ENCODE measurements at regions not wholly inside any gene's neighbourhood (a gene's known extent, or its start where the extent isn't known, plus 50 kb on each side); places are given as distances from the start of the nearest gene placed in this dataset.

DNA sequence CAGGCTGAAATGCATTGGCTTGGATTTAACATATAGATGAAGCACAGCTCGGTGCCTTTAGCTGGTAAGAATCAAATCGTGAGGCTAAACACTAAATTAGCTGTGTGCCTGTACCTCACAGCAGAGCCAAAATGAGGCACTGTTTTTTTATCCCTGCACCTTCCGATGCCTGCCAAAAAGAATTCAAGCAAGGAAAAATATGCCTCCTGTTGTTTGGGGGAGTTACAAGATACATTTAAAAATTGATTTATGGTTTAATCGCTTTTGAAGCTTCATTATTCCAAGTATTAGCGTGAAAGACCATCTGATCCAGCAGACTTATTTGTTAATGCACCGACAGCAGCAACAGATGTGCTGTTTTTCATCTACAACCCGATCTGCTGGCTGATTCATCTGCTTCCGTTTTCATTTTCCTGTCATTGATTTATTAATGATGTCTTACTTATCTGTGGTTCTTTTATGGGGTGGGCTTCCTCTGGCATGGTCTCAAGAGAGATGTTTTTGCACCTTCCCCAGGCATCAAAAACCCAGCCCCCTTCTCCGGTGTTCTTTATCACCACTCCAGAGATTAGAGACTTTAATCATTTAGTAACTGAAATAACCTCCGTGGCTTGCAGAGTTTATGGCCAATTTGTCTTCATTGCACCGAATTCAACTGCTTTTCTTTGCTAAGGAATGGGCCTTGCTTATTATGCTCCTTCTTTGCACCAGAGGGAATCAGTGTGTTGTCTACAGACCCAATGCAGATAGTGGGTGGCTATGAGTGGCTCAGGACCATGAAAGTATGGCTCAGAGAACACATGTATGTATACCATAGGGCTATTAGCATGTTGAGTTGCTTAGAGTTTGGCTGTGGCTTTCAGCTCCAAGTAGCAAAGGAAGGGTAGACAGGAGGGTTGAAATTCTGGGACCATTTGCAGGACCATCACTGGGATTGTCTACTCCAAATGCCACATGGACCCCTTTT, 166.8 kb upstream of the TMEM260 start:
- no peak for TF ChIP-seq CTCF (IDR thresholded peaks at IDR 0.05; ENCODE audit: unreplicated experiment)
- H3K9me3 Mint-ChIP-seq (ENCODE audit: unreplicated experiment), result no peaks in the 10 kb centered on the region
- H3K4me1 Mint-ChIP-seq (ENCODE audit: unreplicated experiment), result peaks cover 4% of the 10 kb centered on the region
- no peak overlapping the region for H3K27ac Mint-ChIP-seq (ENCODE audit: unreplicated experiment)
- no peak for DNase-seq (ENCODE audit: low spot score)
- H3K36me3 Mint-ChIP-seq (ENCODE audit: low read depth, unreplicated experiment), result no peaks in the 10 kb centered on the region
- H3K4me3 Mint-ChIP-seq (ENCODE audit: unreplicated experiment), result no peak overlapping the region
- H3K27me3 Mint-ChIP-seq (ENCODE audit: unreplicated experiment), result no peaks in the 10 kb centered on the region

DNA sequence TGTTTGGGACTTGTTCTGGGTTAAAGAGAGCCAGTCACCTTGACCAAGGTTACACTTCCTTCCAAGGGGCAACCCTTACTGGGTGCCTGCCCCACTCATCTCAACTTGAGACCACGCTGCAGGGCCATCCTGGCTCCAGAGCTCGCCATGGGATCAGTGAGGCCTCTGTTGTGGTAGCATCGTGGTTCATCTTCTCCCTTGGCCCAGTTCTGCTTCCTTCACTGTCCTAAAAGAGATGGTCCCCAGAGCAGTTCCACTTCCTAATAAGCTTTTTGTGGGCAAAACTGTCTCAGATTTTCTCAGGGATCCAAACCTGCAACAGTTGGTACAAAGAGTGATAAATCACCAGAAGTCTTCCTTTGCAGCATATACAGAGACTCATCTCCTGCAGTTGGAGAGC, 165.9 kb upstream of the TMEM260 start:
- no peak for TF ChIP-seq CTCF (IDR thresholded peaks at IDR 0.05; ENCODE audit: unreplicated experiment)
- H3K27ac Mint-ChIP-seq (ENCODE audit: unreplicated experiment), result no peak overlapping the region
- H3K36me3 Mint-ChIP-seq (ENCODE audit: low read depth, unreplicated experiment), result no peaks in the 10 kb centered on the region
- H3K27me3 Mint-ChIP-seq (ENCODE audit: unreplicated experiment), result no peaks in the 10 kb centered on the region
- peaks cover 4% of the 10 kb centered on the region for H3K4me1 Mint-ChIP-seq (ENCODE audit: unreplicated experiment)
- H3K4me3 Mint-ChIP-seq (ENCODE audit: unreplicated experiment), result no peak overlapping the region
- no peaks in the 10 kb centered on the region for H3K9me3 Mint-ChIP-seq (ENCODE audit: unreplicated experiment)
- no peak for DNase-seq (ENCODE audit: low spot score)

DNA sequence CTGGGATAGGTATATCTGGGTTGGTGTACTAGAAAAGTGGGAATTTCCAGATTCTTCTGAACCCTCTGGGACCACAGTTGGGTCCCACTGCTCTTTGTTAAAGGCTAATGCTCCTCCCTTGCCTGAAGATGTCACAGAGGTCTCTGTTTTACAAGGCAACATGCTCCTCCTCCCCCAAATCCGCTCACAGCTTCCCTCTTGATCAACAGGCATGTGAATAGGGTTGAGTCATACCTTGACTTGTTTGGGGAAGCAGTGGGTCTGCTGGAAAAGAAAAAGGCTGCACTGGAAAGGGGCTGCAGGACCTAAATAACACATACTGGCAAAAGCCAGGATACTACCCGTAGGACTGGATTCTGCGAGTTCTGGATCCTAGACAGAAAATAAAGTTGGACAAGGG, 165.4 kb upstream of the TMEM260 start:
- Mint-ChIP-seq H3K27me3 (ENCODE audit: unreplicated experiment) (no peaks in the 10 kb centered on the region), H3K4me1 (ENCODE audit: unreplicated experiment) (peaks cover 4% of the 10 kb centered on the region), H3K9me3 (ENCODE audit: unreplicated experiment) (no peaks in the 10 kb centered on the region), H3K36me3 (ENCODE audit: low read depth, unreplicated experiment) (no peaks in the 10 kb centered on the region), H3K4me3 (ENCODE audit: unreplicated experiment) (no peak overlapping the region), H3K27ac (ENCODE audit: unreplicated experiment) (no peak overlapping the region)
- DNase-seq (ENCODE audit: low spot score), result no peak
- no peak for TF ChIP-seq CTCF (IDR thresholded peaks at IDR 0.05; ENCODE audit: unreplicated experiment)

- Mint-ChIP-seq H3K4me3 (ENCODE audit: unreplicated experiment) (no peak overlapping the region), H3K4me1 (ENCODE audit: unreplicated experiment) (peaks cover 4% of the 10 kb centered on the region)
Measured at GRCh38 chr14:56416213-56416612, 163.4 kb upstream of the TMEM260 start.

More at GRCh38 chr14:56416213-56416612, 163.4 kb upstream of the TMEM260 start:
- no peak for DNase-seq (ENCODE audit: low spot score)
- no peak for TF ChIP-seq CTCF (IDR thresholded peaks at IDR 0.05; ENCODE audit: unreplicated experiment)
- Mint-ChIP-seq H3K9me3 (ENCODE audit: unreplicated experiment) (no peaks in the 10 kb centered on the region), H3K27ac (ENCODE audit: unreplicated experiment) (no peak overlapping the region), H3K36me3 (ENCODE audit: low read depth, unreplicated experiment) (no peaks in the 10 kb centered on the region), H3K27me3 (ENCODE audit: unreplicated experiment) (no peaks in the 10 kb centered on the region)
